Hematopoietic multipotent progenitor cell treated with erythropoietin and hydrocortisone succinate and interleukin-3 and kit ligand, for 8 days (in vitro differentiated cells): ENCODE measurements at regions not wholly inside any gene's neighbourhood (a gene's known extent, or its start where the extent isn't known, plus 50 kb on each side); places are given as distances from the start of the nearest gene placed in this dataset.

Experiments
- DNase-seq: peaks from one replicate; pipeline ENCODE4 v3.0.0-alpha.2; 2015

DNA sequence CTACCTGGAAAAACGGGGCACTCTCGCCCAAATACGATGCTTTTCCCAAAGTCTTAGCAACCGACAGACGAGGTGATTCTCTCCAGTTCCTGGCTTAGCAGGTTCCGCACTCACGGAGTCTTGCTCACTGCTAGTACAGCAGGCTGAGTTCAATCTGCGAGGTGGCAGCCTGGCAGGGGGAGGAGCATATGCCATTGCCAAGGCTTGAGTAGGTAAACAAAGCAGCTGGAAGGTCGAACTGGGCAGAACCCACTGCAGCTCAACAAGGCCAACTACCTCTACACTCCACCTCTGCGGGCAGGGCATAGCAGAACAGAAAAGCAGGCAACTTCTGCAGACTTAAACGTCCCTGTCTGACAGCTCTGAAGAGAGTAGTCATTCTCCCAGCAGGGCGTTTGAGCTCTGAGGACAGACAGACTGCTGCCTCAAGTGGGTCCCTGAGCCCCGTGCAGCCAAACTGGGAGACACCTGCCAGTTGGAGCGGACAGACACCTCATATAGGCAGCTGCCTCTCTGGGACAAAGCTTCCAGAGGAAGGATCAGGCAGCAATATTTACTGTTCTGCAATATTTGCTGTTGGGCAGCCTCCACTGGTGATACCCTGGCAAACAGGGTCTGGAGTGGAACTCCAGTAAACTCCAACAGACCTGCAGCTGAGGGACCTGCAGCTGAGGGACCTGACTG is 73.4 kb upstream of the CADM2 start:
- DNase-seq = no peak

- DNase-seq = no peak
Measured at GRCh38 chr3:84891851-84892250, 66.9 kb upstream of the CADM2 start.

GRCh38 chr3:84893211-84893610 is 65.6 kb upstream of the CADM2 start:
- DNase-seq = no peak

DNA sequence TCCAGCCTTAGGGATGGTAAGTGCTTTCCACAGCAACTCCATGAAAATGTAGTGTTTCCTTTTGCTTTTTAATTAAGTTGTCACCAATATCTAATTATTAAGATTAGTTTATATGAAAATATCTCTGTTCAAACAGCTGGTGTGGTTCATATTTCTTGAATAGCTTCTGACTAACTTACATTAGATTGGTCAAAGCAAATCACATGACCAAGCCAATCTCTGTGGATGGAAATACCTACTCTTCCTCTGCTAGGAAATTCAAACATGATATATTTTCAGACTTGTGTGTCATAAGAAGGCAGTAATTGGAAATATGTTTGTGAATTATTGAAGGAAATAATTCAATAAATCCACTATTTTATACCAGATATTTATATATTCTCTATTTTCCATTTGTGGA is 54.6 kb upstream of the CADM2 start:
- DNase-seq = no peak

DNA sequence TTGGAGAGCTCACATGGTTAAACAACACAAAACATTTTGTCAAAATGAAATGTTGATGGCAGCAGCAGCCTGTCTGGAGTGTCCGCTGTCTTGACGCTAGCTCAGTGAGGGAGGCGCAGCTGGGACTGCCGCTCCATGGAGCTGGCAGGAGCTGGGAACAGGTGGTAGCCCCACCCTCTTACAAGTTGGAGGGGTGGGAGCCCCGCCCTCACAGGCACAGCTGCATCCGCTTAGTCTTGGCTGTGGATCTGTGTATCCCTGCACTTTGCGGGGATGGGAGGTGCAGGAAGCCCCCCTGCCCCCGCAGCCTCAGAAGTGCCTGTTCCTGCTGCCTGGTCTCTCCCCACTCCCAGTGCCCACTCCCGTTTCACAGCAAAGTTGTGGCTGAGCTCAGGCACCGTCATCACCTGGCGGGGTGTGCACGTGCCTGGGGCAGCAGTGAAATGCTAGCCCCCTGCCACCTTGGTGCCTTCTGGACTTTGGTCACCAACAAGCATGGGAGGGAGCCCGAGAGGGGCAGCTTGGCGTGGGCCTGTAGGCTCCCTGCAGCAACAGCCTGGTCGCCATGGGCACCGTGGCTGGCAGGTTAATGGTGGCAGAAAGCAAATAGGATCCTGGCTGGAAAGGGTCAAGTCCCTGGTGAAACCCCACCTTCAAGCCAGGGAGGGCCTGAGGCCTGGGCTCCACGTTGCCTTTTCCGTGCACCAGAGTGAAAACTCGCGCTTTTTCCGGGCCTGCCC is 53.8 kb upstream of the CADM2 start:
- DNase-seq = no peak

DNA sequence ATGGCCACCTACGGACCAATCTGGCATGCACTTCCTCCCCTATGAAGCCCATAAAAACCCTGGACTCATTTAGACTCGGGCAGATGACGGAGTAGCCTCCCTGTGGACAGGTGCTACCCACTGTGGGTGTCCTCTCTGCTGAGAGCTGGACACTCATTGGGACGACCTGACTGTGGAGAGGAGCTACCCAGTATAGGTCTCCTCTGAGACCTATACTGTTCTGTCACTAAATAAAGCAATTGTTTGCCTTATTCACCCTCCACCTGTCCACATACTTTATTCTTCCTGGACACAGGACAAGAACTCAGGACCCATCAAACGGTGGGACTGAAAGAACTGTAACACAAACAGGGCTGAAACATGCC is 53.3 kb upstream of the CADM2 start:
- DNase-seq = no peak

GRCh38 chr3:84906065-84906464 is 52.7 kb upstream of the CADM2 start:
- DNase-seq = no peak
